ENCODE measurements at regions not wholly inside any gene's neighbourhood (a gene's known extent, or its start where the extent isn't known, plus 50 kb on each side); places are given as distances from the start of the nearest gene placed in this dataset.

GRCh38 chr13:54183166-54183565 lies 1154.6 kb downstream of the OLFM4 start:
- TF ChIP-seq POLR2A (IDR thresholded peaks at IDR 0.05) (no peak), CTCF (IDR thresholded peaks at IDR 0.05) (no peak)

Measured in heart left ventricle (tissue), 13 donors.